NCI-H2227 treated with DMSO at 0.1 percent for 48 hours (cell line): ENCODE measurements at regions not wholly inside any gene's neighbourhood (a gene's known extent, or its start where the extent isn't known, plus 50 kb on each side); places are given as distances from the start of the nearest gene placed in this dataset.
"Not testable (repeated sequence)": the region's sequence is repeated elsewhere in the genome, so short reads cannot be mapped to it uniquely, and the experiment has no call there.

Experiments used
- DNase-seq: peaks from one replicate; lab custom pipeline; 2025; lab: John Stamatoyannopoulos, UW

DNA sequence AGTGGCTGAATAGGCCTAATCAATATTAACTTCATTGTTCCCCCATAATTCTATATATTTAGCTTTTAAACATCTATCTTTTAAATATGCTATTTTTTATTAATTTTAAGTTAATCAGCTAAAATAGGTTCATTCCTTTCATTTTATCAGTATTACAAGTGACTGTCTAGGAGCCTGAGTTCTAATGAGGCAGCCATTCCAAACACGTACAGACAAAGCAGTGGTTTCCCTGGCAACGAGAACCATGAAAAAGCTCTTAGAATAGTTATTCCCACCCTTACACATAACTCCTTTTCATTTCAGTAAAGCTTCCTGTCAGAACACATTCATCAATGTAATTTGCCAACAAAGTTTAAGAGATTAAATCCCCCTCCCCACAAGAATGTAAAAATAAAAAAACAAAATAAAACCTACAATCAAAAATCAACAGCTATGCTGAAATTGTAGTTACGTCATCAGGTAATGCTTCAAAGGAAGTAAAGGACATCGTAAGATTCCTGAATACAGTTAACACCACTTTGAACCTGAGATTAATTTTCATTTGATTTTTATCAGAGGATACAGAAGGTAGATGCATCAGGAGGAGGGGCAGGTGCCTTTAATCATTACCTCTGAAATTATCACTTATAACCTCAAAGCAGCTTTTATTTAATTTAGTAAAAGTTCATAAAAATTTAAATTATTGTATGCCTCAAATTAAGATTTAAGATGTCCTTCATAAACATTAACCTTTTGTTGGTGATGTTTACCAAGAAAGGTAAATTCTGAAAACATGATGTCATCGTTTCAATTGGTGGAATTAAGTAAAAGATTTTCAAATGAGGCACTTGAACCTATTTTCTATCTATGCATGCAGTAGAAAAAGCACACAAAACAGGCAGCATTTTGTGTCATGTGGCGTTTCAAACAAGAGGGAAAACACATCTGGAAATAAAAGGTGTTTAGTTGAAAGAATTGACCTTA, 967.2 kb upstream of the FOXG1 start:
- DNase-seq: not testable (repeated sequence)

DNA sequence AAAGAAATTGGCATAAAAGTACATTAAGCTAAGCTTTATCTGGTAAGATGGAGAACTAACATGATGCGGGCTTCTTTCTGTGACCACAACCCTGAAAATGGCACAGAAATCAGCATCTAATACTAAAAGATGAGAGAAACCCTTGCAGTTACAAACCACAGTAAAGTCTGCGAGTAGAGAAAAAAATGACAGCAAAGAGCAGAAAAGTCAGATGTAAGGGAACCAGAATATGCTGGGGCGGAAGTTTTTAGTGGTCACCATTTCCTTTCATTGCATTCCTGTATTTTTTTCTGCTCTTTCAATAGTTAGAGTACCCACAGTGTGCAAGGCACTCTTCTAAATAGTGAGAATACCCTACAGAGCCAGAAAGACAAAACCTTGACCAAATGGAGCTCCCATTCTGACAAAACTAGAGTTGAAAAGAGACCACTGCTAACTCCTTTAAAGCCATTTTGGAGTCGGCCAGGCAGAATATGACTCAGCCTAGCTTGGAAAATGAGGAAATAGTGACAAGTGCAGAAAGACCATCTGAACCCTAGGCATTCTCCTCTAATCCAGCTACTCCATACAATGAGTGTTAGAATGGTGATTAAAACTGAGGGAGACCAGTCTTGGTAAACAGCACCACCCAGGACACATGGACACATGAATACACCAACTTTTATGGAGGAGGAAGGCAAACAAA, 948.7 kb upstream of the FOXG1 start:
- not testable (repeated sequence) for DNase-seq

DNA sequence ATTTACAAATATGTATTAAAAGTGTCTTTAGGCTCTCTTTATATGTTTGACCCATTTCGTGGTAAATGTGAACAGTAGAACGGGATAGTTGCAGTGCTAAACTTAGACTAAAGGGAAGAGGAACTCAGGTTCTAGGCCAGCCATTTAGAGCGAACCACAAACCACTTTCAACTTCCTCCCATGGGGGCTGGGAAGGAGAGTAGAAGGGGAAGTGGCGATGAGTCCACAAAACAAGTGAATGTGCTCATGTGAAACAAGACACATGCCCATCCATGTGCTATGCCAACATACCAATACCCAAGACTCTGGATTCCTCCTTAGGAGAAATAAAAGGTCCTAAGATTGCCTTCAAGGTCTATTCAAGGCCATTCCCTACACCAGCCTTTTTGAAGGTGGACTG, 940.4 kb upstream of the FOXG1 start:
- DNase-seq: not testable (repeated sequence)

DNA sequence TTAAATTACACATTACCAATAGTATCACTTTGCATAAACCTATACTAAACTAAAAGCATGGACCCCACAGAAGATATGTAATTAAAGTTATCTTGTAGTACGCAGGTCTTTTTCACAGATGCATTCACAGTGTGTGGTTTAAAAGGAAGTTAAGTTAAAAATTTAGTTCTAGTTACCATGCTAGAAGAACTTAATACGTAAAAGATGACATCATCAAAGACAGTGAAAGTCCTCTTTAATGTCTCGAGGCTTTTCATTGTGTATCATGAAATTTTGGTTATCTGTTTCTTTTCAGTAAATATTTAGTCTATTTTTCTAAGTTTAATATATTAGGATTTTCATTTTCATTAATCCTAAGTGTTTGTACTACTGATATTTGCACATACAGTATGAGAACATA, 934.6 kb upstream of the FOXG1 start:
- not testable (repeated sequence) for DNase-seq

DNA sequence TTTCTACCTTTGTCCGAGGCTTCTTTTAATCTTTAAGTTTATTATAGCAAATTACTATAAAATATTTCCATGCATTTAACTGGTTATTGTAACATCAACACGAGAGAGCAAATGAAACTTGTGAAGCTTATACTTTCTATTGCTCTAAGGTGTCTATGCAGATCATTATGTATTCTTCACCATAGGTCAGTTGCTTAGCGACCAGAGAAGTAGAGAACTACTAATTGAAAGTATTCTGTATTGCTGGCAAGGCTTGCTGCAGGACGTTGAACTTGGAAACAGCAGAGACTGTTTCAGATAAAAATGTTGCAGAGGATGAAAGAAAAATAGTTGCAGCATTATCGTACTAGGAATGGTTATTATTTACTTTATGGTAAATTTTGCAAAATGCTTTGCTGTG, 933.6 kb upstream of the FOXG1 start:
- DNase-seq: not testable (repeated sequence)

DNA sequence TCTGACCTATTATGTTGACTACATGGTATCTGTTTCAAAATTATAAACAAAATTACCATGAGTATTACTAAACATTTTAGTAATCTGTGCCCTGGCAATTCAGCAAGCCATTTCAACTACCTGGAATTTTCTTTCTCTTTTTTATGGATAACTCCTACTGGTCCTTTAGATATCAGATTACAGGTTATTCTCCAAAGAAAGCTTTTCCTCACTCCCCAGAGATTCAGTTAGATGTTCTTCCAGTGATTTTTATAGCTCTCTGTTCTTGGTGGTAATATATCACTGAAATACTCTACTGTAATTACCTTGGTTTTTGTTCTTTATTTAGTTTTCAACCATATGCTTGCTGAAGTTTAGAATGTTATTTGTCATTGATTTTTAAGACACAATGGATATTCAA, 930.2 kb upstream of the FOXG1 start:
- no peak for DNase-seq

DNA sequence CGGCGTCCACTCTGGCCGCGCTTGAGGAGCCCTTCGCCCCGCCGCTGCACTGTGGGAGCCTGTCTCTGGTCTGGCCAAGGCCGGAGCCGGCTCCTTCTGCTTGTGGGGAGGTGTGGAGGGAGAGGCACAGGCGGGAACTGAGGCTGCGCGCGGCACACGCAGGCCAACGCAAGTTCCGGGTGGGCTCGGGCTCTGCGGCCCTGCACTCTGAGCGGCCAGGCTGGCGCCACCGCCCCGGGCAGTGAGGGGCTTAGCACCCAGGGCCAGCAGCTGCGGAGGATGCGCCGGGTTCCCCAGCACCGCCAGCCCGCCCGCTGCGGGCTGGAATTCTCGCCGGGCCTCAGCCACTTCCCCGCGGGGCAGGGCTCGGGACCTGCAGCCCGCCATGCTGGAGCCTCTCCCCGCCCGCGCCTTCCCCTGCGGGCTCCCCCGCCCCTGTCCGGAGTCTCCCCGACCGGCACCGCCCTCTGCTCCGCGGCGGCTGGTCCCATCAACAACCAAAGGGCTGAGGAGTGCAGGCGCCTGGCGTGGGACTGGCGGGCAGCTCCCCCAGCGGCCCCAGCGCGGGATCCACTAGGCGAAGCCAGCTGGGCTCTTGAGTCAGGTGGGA, 921.2 kb upstream of the FOXG1 start:
- no peak for DNase-seq

DNA sequence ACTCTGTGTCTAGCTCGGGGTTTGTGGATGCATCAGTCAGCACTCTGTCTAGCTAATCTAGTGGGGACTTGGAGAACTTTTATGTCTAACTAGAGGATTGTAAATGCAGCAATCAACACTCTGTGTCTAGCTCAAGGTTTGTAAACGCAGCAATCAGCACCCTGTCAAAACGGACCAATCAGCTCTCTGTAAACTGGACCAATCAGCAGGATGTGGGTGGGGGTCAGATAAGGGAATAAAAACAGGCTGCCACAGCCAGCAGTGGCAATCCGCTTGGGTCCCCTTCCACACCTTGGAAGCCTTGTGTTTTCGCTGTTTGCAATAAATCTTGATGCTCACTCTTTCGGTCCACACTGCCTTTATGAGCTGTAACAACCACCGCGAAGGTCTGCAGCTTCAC, 920.7 kb upstream of the FOXG1 start:
- no peak for DNase-seq

DNA sequence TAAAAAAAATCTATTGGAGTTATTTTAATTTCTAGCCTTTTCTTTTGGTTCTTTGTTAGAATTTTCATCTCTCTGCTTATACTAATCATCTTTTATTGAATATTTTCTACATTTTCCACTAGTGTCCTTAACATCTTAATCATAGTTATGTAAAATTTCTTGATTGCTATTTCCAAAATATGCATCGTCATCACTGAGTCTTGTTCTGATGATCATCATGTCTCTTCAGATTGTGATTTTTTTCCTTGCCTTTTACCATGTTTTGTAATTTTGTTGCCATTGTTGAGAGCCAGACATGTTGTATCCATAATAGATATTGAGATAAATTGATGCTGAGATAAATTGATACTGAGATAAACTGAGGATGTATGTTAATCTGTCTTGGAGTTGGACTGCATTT, 919.1 kb upstream of the FOXG1 start:
- DNase-seq: not testable (repeated sequence)

DNA sequence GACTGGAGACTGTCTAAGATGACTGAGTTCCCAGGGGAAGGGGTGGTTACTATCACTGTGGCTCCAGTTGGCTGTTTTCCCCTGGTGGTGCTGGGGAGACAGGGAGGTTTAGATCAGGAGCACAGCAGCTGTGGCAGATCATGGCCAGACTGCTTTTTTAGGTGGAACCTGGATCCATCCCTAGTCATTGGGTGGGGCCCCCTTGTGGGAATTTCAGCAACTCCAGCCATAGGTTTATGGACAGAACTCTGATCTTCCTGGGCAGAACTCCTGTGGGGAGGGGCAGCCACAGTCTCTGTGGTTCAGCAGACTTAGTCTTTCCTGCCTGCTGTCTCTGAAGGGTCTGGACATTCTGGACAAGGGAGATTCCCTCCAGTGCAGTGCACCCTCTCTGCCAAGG, 917.4 kb upstream of the FOXG1 start:
- not testable (repeated sequence) for DNase-seq

DNA sequence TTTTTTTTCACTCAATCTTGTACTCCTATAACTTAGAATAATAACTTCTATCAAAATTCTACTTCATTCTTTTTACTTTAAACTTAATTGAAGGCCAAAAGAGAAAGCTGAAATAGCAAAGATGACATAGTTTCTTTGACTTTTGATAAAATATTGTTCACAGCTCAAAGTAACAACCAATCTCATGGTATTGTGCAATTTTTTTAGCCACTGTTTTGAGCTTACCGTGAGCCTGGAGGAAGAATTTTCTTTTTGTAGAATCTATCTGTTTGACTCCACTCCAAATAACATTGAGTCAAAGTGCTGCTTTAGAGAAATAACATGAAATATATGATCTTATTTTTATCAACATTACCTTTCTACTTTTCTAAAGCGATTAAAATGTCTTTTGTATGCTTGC, 903.9 kb upstream of the FOXG1 start:
- DNase-seq: no peak

DNA sequence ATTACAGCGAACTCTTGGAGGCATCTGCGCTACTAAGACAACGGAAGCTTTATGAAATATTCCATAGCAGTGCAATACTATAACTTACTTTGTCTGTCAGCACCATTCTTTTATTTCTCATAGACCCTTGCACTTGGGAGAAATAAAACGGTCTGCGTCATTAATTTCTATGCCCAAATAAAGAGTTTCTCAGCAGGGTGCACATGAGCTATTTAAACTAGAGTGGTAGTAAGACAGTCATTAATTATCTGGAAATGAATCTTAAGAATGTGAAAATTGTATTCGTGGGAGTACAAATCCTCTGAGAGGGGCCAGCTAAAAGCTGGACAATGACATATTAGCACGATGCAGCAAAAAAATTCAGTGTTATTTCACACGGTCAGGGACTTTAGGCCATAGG, 903.4 kb upstream of the FOXG1 start:
- DNase-seq: no peak

DNA sequence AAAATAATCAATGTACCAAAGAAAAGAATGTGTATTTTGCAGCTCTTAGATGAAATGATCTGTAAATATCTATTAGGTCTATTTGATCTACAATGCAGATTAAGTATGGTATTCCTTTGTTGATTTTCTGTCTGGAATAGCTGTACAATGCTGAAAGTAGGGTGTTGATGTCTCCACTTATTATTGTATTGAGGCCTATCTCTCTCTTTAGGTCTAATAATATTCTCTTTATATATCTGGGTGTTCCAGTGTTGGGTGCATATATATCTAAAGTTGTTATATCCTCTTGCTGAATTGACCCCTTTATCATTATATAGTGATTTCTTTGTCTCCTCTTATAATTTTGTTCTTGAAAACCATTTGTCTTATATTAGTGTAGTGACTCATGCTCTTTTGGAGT, 885.5 kb upstream of the FOXG1 start:
- DNase-seq: no peak

DNA sequence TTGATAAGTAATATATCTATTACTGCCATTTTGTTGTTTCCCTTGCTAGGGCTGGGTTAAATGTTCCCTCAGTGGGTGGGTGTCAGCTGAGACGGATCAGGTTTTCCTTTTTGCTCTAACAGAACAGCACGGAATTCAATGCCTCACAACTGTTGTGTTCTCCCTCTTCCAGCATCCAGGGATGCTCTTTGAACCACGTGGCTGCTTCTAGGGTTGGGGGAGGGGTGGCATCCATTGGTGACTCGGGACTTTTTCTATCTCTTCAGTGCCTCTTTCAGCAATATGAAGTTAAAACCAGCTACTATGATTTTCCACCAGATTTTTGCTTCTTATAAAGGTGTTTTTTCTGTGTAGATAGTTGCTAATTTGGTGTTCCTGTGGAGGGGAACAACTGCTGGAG, 884.9 kb upstream of the FOXG1 start:
- DNase-seq: no peak

DNA sequence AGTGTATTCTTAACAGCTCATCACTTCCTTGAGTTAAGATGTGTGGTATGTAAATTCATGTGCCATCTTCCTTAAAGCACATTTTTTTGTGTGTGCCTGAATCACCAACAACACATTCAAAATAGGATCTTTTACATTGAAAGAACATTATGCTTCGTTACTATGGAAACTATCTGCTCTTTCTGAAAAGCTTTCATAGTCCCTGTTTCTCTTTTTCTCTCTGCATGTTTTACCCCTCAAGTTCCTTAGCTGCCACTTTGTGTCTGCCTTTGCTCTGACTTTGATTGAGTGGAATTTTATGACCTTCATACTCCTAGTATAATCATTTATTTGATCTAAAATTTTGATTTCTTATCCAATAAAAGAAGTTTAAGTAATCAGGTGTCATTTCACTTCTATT, 880.3 kb upstream of the FOXG1 start:
- no peak for DNase-seq

DNA sequence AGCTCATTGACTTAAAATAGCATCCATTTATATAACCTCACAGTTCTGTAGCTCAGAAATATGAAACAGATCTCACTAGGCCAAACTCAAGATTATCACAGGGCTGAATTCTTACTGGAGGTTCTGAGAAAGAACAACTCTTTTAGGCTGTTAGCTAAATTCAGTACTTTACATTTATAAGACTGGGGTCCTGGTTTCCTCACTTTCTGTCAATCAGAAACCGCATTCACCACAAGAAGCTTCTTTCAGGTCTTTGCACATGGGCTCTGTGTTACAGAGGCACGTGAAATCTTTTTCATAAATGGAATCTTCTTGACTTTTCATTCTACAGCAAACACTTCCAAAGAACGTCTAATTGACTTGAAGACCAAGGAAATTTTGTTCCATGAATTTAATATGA, 876.3 kb upstream of the FOXG1 start:
- no peak for DNase-seq

DNA sequence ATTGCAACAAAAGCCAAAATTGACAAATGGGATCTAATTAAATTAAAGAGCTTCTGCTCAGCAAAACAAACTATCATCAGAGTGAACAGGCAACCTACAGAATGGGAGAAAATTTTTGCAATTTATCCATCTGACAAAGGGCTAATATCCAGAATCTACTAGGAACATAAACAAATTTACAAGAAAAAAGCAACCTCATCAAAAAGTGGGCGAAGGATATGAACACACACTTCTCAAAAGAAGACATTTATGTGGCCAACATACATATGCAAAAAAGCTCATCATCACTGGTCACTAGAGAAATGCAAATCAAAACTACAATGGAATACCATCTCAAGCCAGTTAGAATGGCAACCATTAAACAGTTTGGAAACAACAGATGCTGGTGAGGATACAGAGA, 858.1 kb upstream of the FOXG1 start:
- not testable (repeated sequence) for DNase-seq

DNA sequence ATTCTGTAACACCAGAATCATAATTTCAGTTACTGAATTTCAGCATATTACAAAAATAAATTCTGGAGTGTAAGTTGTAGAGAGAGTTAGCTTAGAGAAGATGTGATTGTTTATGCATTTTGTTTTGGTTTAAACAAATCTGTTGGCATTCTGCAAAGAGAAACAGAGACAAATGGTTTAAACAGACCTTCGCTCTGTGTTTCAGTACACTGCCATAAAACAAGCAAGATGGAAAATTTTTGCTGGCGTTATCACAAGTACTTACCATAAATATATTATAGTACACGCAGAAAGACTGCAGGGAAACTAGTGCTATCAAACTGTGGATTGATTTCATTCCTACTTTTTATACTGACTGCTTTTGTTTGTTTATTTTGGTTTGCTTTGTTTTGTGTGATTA, 850.3 kb upstream of the FOXG1 start:
- no peak for DNase-seq

DNA sequence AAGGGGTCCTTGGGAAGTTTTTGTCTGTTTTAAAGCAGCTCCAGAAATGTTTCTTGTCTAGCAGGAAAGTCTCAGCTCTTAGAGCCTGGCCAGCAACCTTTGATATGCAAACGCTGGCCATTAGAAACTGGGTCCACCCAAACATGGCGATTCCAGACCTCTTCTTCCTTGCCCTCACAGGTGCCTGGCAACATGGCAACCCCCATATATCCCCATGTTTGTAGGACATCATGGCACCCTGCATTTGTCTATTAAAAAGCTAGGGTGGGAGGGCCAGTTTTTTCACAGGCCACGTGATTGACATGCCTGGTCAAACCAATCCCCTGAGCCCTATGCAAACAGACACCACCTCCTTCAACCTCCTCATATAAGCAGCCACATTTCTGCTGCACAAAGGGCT, 848.7 kb upstream of the FOXG1 start:
- DNase-seq: no peak

DNA sequence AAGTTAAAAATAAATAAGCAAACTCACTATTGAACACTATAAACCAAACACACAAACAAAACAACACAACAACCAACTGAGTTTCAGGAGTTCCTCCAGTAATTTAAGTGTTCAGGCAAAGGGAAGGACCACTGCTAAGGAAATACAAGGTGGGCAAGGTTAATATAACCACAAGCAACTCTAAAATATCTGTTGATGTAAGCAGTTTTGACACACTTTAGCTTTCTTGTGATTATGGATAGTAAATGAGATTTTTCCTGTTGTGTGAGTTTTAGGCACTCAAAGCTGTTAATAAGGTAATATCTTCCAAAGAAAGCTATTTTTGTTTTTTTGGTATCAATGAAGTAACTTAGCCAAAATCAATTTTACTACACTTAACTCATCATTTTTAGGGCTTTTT, 839.1 kb upstream of the FOXG1 start:
- no peak for DNase-seq

DNA sequence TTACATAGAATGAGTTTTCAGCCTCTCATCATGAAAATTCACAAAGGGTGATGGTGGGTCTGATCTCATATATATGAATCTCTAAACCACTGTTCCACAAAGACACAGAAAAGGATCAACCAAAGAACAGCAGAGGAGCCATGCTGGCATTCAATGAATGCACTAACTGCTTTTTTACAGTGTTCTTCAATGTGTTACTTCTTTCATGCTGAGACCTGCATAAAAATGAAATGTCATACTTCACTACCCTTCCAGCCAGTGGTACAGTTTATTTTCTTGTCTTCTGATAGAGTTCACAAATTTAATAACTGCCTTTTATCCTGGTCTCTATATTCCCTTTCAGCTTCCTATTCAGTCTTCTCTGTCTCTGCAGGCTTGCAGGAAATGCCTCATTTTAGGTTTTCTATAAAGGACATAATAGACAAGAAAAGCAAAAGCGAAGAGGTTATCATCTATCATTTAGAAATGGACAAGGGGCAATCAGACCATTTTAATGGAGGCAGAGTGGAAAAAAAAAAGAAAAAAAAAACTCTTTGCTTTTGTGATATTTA, 836.7 kb upstream of the FOXG1 start:
- DNase-seq: peak; percentile 82

DNA sequence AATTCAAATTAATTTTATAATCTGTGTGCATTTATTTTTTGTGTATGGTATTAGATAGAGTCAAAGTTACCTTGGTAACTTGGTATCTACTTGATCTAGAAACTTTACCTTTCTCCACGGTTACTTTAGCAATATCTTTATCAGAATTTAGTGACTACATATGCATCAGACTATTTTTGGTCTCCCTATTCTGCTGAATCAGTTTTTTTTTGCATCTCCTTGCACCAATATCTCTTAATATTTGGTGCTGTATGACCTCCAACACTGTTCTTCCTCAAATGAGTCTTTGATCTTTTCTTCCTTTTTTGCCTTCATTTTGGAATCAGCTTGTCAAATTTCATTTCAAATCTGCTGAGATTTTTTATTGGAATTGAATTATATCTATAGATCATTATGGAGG, 828.2 kb upstream of the FOXG1 start:
- DNase-seq: no peak

DNA sequence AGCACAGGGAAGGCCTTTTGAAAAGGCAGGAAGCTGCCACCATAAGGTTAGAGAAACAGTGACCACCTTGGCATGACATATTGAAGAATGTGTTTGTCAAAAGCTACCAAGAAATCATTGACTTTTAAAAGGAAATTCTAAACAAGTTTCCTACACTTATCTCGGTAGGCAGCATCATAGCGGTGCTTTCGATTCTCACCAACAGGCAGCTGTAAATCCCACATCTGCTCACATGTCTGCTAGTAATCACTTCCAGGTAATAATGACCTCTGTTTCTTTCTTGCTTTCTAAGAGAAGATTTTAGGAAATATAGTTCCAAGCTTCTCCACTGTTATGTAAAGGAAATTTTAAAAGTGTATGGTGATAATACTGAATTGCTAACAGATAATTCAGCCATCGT, 821.1 kb upstream of the FOXG1 start:
- DNase-seq: peak; percentile 42
